Activated T-helper 2 cell treated with anti-CD3 and anti-CD28 coated beads, Interferon-gamma antibody, Interleukin-2, Interleukin-4, amounts not matched to agents 10 μg/mL and 5 μg/mL and 100 μg/mL, durations not matched to agents 14 hours and 24 hours and 36 hours (primary cell): ENCODE measurements at regions not wholly inside any gene's neighbourhood (a gene's known extent, or its start where the extent isn't known, plus 50 kb on each side); places are given as distances from the start of the nearest gene placed in this dataset.

Experiments used
- DNase-seq: peaks from one replicate; pipeline ENCODE4 v3.0.0; 2021; ENCODE audit warnings: low spot score
- H3K27ac Mint-ChIP-seq: one replicate; pipeline ENCODE4 v1.8.0; 2021; ENCODE audit warnings: mixed read lengths
- H3K27me3 Mint-ChIP-seq: one replicate; pipeline ENCODE4 v1.8.0; 2021; ENCODE audit warnings: low read depth, mixed read lengths
- H3K36me3 Mint-ChIP-seq: one replicate; pipeline ENCODE4 v1.8.0; 2021; ENCODE audit warnings: low read depth, mixed read lengths
- H3K4me1 Mint-ChIP-seq: one replicate; pipeline ENCODE4 v1.8.0; 2021; ENCODE audit warnings: low read depth, mixed read lengths
- H3K4me3 Mint-ChIP-seq: one replicate; pipeline ENCODE4 v1.8.0; 2021; ENCODE audit warnings: low read depth, mild to moderate bottlenecking, moderate library complexity, mixed read lengths
- H3K9me3 Mint-ChIP-seq: one replicate; pipeline ENCODE4 v1.8.0; 2021; ENCODE audit warnings: mixed read lengths
- intact Hi-C: fragments of 100-400 bp; cut with micrococcal nuclease; formaldehyde crosslinking; loops from one replicate; pipeline ENCODE4 v1.15.1; 2023

- Mint-ChIP-seq H3K27ac (no peak overlapping the region), H3K4me3 (no peak overlapping the region), H3K9me3 (no peaks in the 10 kb centered on the region), H3K27me3 (peaks cover 2% of the 10 kb centered on the region), H3K4me1 (no peaks in the 10 kb centered on the region), H3K36me3 (no peaks in the 10 kb centered on the region)
- intact Hi-C loops: no loop called here
- no peak for DNase-seq
Measured at GRCh38 chr5:155285706-155286105, 272.2 kb downstream of the KIF4B start.

- Mint-ChIP-seq H3K27me3 (no peaks in the 10 kb centered on the region), H3K27ac (no peak overlapping the region), H3K4me1 (no peaks in the 10 kb centered on the region), H3K36me3 (no peaks in the 10 kb centered on the region), H3K9me3 (no peaks in the 10 kb centered on the region), H3K4me3 (no peak overlapping the region)
- no peak for DNase-seq
- intact Hi-C loops: no loop called here
Measured at GRCh38 chr5:155290937-155291336, 277.4 kb downstream of the KIF4B start.

- H3K4me1 Mint-ChIP-seq: no peaks in the 10 kb centered on the region
- no peak for DNase-seq
- no peak overlapping the region for H3K4me3 Mint-ChIP-seq
- H3K36me3 Mint-ChIP-seq: no peaks in the 10 kb centered on the region
- no peaks in the 10 kb centered on the region for H3K9me3 Mint-ChIP-seq
- H3K27ac Mint-ChIP-seq: no peak overlapping the region
- intact Hi-C loops: no loop called here
- H3K27me3 Mint-ChIP-seq: no peaks in the 10 kb centered on the region
Measured at GRCh38 chr5:155293605-155294178, 280.1 kb downstream of the KIF4B start.

GRCh38 chr5:155295111-155295510 lies 281.6 kb downstream of the KIF4B start:
- H3K27ac Mint-ChIP-seq: no peak overlapping the region
- H3K9me3 Mint-ChIP-seq: no peaks in the 10 kb centered on the region
- H3K4me1 Mint-ChIP-seq: no peaks in the 10 kb centered on the region
- no peaks in the 10 kb centered on the region for H3K27me3 Mint-ChIP-seq
- no peak overlapping the region for H3K4me3 Mint-ChIP-seq
- no peak for DNase-seq
- intact Hi-C loops: no loop called here
- no peaks in the 10 kb centered on the region for H3K36me3 Mint-ChIP-seq

GRCh38 chr5:155299386-155300005 lies 285.9 kb downstream of the KIF4B start:
- Mint-ChIP-seq H3K4me1 (no peaks in the 10 kb centered on the region), H3K27me3 (no peaks in the 10 kb centered on the region), H3K4me3 (no peak overlapping the region), H3K9me3 (no peaks in the 10 kb centered on the region), H3K27ac (no peak overlapping the region), H3K36me3 (no peaks in the 10 kb centered on the region)
- DNase-seq: no peak
- intact Hi-C loops: no loop called here

- no peak overlapping the region for H3K27ac Mint-ChIP-seq
- H3K27me3 Mint-ChIP-seq: no peaks in the 10 kb centered on the region
- no peaks in the 10 kb centered on the region for H3K9me3 Mint-ChIP-seq
- DNase-seq: no peak
- no peak overlapping the region for H3K4me3 Mint-ChIP-seq
- intact Hi-C loops: no loop called here
- no peaks in the 10 kb centered on the region for H3K36me3 Mint-ChIP-seq
- H3K4me1 Mint-ChIP-seq: no peaks in the 10 kb centered on the region
Measured at GRCh38 chr5:155303120-155303519, 289.6 kb downstream of the KIF4B start.

GRCh38 chr5:155307229-155307628 lies 293.7 kb downstream of the KIF4B start:
- Mint-ChIP-seq H3K36me3 (no peaks in the 10 kb centered on the region), H3K27ac (no peak overlapping the region), H3K27me3 (no peaks in the 10 kb centered on the region), H3K4me1 (no peaks in the 10 kb centered on the region), H3K4me3 (no peak overlapping the region), H3K9me3 (no peaks in the 10 kb centered on the region)
- no peak for DNase-seq
- intact Hi-C loops: no loop called here

GRCh38 chr5:155308289-155308688 lies 294.7 kb downstream of the KIF4B start:
- intact Hi-C loops: no loop called here

GRCh38 chr5:155309021-155309746 lies 295.6 kb downstream of the KIF4B start:
- no peak for DNase-seq
- Mint-ChIP-seq H3K36me3 (no peaks in the 10 kb centered on the region), H3K9me3 (no peaks in the 10 kb centered on the region), H3K4me3 (no peak overlapping the region), H3K4me1 (no peaks in the 10 kb centered on the region), H3K27me3 (no peaks in the 10 kb centered on the region), H3K27ac (no peak overlapping the region)
- intact Hi-C loops: no loop called here

More at GRCh38 chr5:155308289-155308688, 294.7 kb downstream of the KIF4B start:
- Mint-ChIP-seq H3K4me1 (no peaks in the 10 kb centered on the region), H3K9me3 (no peaks in the 10 kb centered on the region), H3K27me3 (no peaks in the 10 kb centered on the region), H3K27ac (no peak overlapping the region), H3K36me3 (no peaks in the 10 kb centered on the region), H3K4me3 (no peak overlapping the region)
- DNase-seq: no peak

- no peak overlapping the region for H3K27ac Mint-ChIP-seq
- no peaks in the 10 kb centered on the region for H3K36me3 Mint-ChIP-seq
- no peaks in the 10 kb centered on the region for H3K4me1 Mint-ChIP-seq
- no peaks in the 10 kb centered on the region for H3K27me3 Mint-ChIP-seq
- H3K4me3 Mint-ChIP-seq: no peak overlapping the region
- no peaks in the 10 kb centered on the region for H3K9me3 Mint-ChIP-seq
- no peak for DNase-seq
- intact Hi-C loops: no loop called here
Measured at GRCh38 chr5:155311721-155312120, 298.2 kb downstream of the KIF4B start.

GRCh38 chr5:155313518-155313917 lies 300.0 kb downstream of the KIF4B start:
- H3K4me1 Mint-ChIP-seq: no peaks in the 10 kb centered on the region
- no peak overlapping the region for H3K27ac Mint-ChIP-seq
- peaks cover 4% of the 10 kb centered on the region for H3K9me3 Mint-ChIP-seq
- intact Hi-C loops: no loop called here
- no peaks in the 10 kb centered on the region for H3K36me3 Mint-ChIP-seq
- H3K4me3 Mint-ChIP-seq: no peak overlapping the region
- DNase-seq: no peak
- H3K27me3 Mint-ChIP-seq: no peaks in the 10 kb centered on the region

- H3K27me3 Mint-ChIP-seq: no peaks in the 10 kb centered on the region
- no peak for DNase-seq
- H3K9me3 Mint-ChIP-seq: peaks cover 4% of the 10 kb centered on the region
- no peaks in the 10 kb centered on the region for H3K4me1 Mint-ChIP-seq
- intact Hi-C loops: no loop called here
- no peak overlapping the region for H3K27ac Mint-ChIP-seq
- no peaks in the 10 kb centered on the region for H3K36me3 Mint-ChIP-seq
- no peak overlapping the region for H3K4me3 Mint-ChIP-seq
Measured at GRCh38 chr5:155316070-155316714, 302.6 kb downstream of the KIF4B start.

- DNase-seq: no peak
- Mint-ChIP-seq H3K9me3 (no peaks in the 10 kb centered on the region), H3K27me3 (no peaks in the 10 kb centered on the region), H3K36me3 (no peaks in the 10 kb centered on the region), H3K27ac (no peak overlapping the region), H3K4me3 (no peak overlapping the region), H3K4me1 (no peaks in the 10 kb centered on the region)
- intact Hi-C loops: no loop called here
Measured at GRCh38 chr5:155332618-155333017, 319.1 kb downstream of the KIF4B start.
